H1 (cell line): ENCODE measurements at regions not wholly inside any gene's neighbourhood (a gene's known extent, or its start where the extent isn't known, plus 50 kb on each side); places are given as distances from the start of the nearest gene placed in this dataset.

ENCODE experiments used
- CTCF ChIA-PET: fragments of 300-600 bp; sonication (Branson Sonifier 250); formaldehyde crosslinking; loops from one replicate; lab custom pipeline; 2021; ENCODE audit not compliant: partially characterized antibody; lab: Charles Lee
- POLR2A ChIA-PET: fragments of 300-600 bp; sonication (Branson Sonifier 250); formaldehyde crosslinking; loops from one replicate; lab custom pipeline; 2021; ENCODE audit warnings: inconsistent platforms; ENCODE audit not compliant: partially characterized antibody; lab: Charles Lee
- DNase-seq, 2 experiments: peaks; one replicate each; pipeline versions ENCODE4 v3.0.0 to v3.0.0-alpha.2; 2010 to 2022; ENCODE audit warnings: low spot score in 2 of 2, low read depth in 1 of 2, mixed read lengths in 1 of 2
- FAIRE-seq: peaks from 2 replicates; lab custom pipeline; 2011; peaks lifted over from hg19 to GRCh38; lab: Jason Lieb, UNC
- H2AFZ ChIP-seq: 2 replicates; pipeline ENCODE4 v1.8.1; 2012; ENCODE audit warnings: low read length, inconsistent platforms
- H2AK5ac ChIP-seq: 2 replicates; pipeline ENCODE4 v1.6.1; 2013; ENCODE audit warnings: low read depth, low read length
- H2BK120ac ChIP-seq: replicated peaks from 2 replicates; pipeline ENCODE3; 2013; ENCODE audit warnings: low read depth, low read length, inconsistent platforms
- H2BK12ac ChIP-seq: 2 replicates; pipeline ENCODE4 v1.6.1; 2013; ENCODE audit warnings: low read depth, low read length
- H2BK15ac ChIP-seq: 2 replicates; pipeline ENCODE4 v1.6.1; 2013; ENCODE audit warnings: low read length
- H2BK20ac ChIP-seq: 2 replicates; pipeline ENCODE4 v1.6.1; 2013; ENCODE audit warnings: low read length
- H2BK5ac ChIP-seq: 2 replicates; pipeline ENCODE4 v1.6.1; 2013; ENCODE audit warnings: low read depth, low read length
- H3K14ac ChIP-seq: 2 replicates; pipeline ENCODE4 v1.6.1; 2013; ENCODE audit warnings: inconsistent platforms; ENCODE audit not compliant: insufficient read length
- H3K18ac ChIP-seq: 2 replicates; pipeline ENCODE4 v1.6.1; 2013; ENCODE audit warnings: low read length; ENCODE audit errors: extremely low read depth
- H3K23ac ChIP-seq: 2 replicates; pipeline ENCODE4 v1.6.1; 2013; ENCODE audit warnings: inconsistent platforms; ENCODE audit not compliant: insufficient read length
- H3K23me2 ChIP-seq: 2 replicates; pipeline ENCODE4 v1.6.1; 2013; ENCODE audit warnings: low read depth, low read length
- H3K27ac ChIP-seq: 2 replicates; pipeline ENCODE4 v1.6.1; 2011; ENCODE audit warnings: low read depth, low read length, inconsistent platforms
- H3K27me3 ChIP-seq, 4 experiments: replicated peaks in 1 of 4; 1 replicate in 1 of 4; 2 replicates in 3 of 4; pipeline versions ENCODE4 v1.6.1 to v1.8.1; 2011 to 2013; ENCODE audit warnings: low read length in 3 of 4, mild to moderate bottlenecking in 3 of 4, inconsistent platforms in 2 of 4, mixed read lengths in 2 of 4, moderate library complexity in 1 of 4; ENCODE audit not compliant: control insufficient read depth in 3 of 4, insufficient read depth in 3 of 4; ENCODE audit errors: extremely low read depth in 1 of 4
- H3K36me3 ChIP-seq, 4 experiments: 2 replicates each; pipeline versions ENCODE4 v1.6.1 to v1.8.1; 2011 to 2013; ENCODE audit warnings: mild to moderate bottlenecking in 4 of 4, low read length in 3 of 4, moderate library complexity in 2 of 4, control low read depth in 1 of 4, inconsistent platforms in 1 of 4; ENCODE audit not compliant: insufficient read depth in 4 of 4, control insufficient read depth in 2 of 4
- H3K4ac ChIP-seq: replicated peaks from 2 replicates; pipeline ENCODE3; 2013; ENCODE audit warnings: low read length, low read depth, mixed read lengths, inconsistent platforms; ENCODE audit not compliant: insufficient read length
- H3K4me1 ChIP-seq, 4 experiments: replicated peaks in 1 of 4; 1 replicate in 1 of 4; 2 replicates in 3 of 4; pipeline versions ENCODE4 v1.6.1 to v1.8.1; 2011 to 2013; ENCODE audit warnings: low read length in 3 of 4, inconsistent platforms in 2 of 4, mixed read lengths in 1 of 4; ENCODE audit not compliant: insufficient read depth in 4 of 4, control insufficient read depth in 3 of 4
- H3K4me2 ChIP-seq, 2 experiments: 2 replicates each; pipeline versions ENCODE4 v1.6.1 to v1.8.1; 2011 to 2013; ENCODE audit warnings: low read depth in 2 of 2, low read length in 2 of 2, control low read depth in 1 of 2, inconsistent platforms in 1 of 2, mild to moderate bottlenecking in 1 of 2; ENCODE audit not compliant: insufficient read depth in 1 of 2
- H3K4me3 ChIP-seq, 4 experiments: fragments of 200-600, 300-600 bp in 1 of 4; sonication (generic), shearing (Covaris generic), sonication (Bioruptor Twin) in 1 of 4; 2 replicates each; pipeline versions ENCODE4 v1.5.1 to v1.8.1; 2011 to 2016; ENCODE audit warnings: low read length in 4 of 4, low read depth in 3 of 4, control low read depth in 2 of 4, inconsistent platforms in 2 of 4, mild to moderate bottlenecking in 2 of 4, mixed read lengths in 1 of 4, moderate library complexity in 1 of 4; ENCODE audit not compliant: insufficient read depth in 2 of 4; ENCODE audit errors: extremely low read depth in 1 of 4
- H3K56ac ChIP-seq: replicated peaks from 2 replicates; pipeline ENCODE3; 2013; ENCODE audit warnings: low read depth, mild to moderate bottlenecking, mixed read lengths, low read length, inconsistent platforms; ENCODE audit not compliant: insufficient read length
- H3K79me1 ChIP-seq: 2 replicates; pipeline ENCODE4 v1.6.1; 2013; ENCODE audit warnings: low read depth, low read length, control low read depth
- H3K79me2 ChIP-seq, 2 experiments: 2 replicates each; pipeline versions ENCODE4 v1.6.1 to v1.8.1; 2012 to 2013; ENCODE audit warnings: low read length in 2 of 2, mild to moderate bottlenecking in 2 of 2, inconsistent platforms in 1 of 2; ENCODE audit not compliant: insufficient read depth in 2 of 2, control insufficient read depth in 1 of 2
- H3K9ac ChIP-seq, 4 experiments: replicated peaks in 1 of 4; 1 replicate in 1 of 4; 2 replicates in 3 of 4; pipeline versions ENCODE4 v1.6.1 to v1.8.1; 2011 to 2013; ENCODE audit warnings: low read depth in 3 of 4, low read length in 3 of 4, control low read depth in 2 of 4, mild to moderate bottlenecking in 2 of 4, moderate library complexity in 2 of 4, inconsistent platforms in 1 of 4; ENCODE audit errors: extremely low read depth in 1 of 4
- H3K9me3 ChIP-seq, 2 experiments: 2 replicates each; pipeline versions ENCODE4 v1.6.1 to v1.8.1; 2012 to 2013; ENCODE audit warnings: mild to moderate bottlenecking in 2 of 2, moderate library complexity in 2 of 2, control low read depth in 1 of 2, inconsistent platforms in 1 of 2, low read depth in 1 of 2, low read length in 1 of 2, mixed read lengths in 1 of 2; ENCODE audit not compliant: insufficient read depth in 2 of 2
- H4K20me1 ChIP-seq, 2 experiments: replicated peaks in 1 of 2; 2 replicates each; pipeline versions ENCODE3 to v1.8.1; 2011 to 2013; ENCODE audit warnings: inconsistent platforms in 2 of 2, low read length in 2 of 2, mild to moderate bottlenecking in 1 of 2; ENCODE audit not compliant: insufficient read depth in 2 of 2, control insufficient read depth in 1 of 2
- H4K5ac ChIP-seq: 2 replicates; pipeline ENCODE4 v1.6.1; 2013; ENCODE audit warnings: low read length, low read depth, mixed read lengths, inconsistent platforms; ENCODE audit not compliant: insufficient read length
- H4K8ac ChIP-seq: 2 replicates; pipeline ENCODE4 v1.8.0; 2013; ENCODE audit warnings: mild to moderate bottlenecking, moderate library complexity, low read length, inconsistent platforms; ENCODE audit not compliant: insufficient read depth; ENCODE audit errors: extremely low read depth
- H4K91ac ChIP-seq: replicated peaks from 2 replicates; pipeline ENCODE3; 2013; ENCODE audit warnings: low read length, mixed read lengths, inconsistent platforms; ENCODE audit not compliant: insufficient read length
- FOSL1 ChIP-seq: IDR thresholded peaks from 2 replicates; pipeline ENCODE4 v1.6.1; 2011; ENCODE audit warnings: mild to moderate bottlenecking, low read depth, low read length, moderate library complexity; ENCODE audit not compliant: insufficient read depth
- KDM5A ChIP-seq: fragments of 200-600 bp; IDR thresholded peaks from 2 replicates; pipeline ENCODE4 v1.7.1; 2012; ENCODE audit warnings: mild to moderate bottlenecking, low read length, inconsistent platforms, mixed read lengths
- SP2 ChIP-seq: IDR thresholded peaks from 2 replicates; pipeline ENCODE4 v1.6.1; 2012; ENCODE audit warnings: mild to moderate bottlenecking, low read length, inconsistent platforms
- TAF1 ChIP-seq: IDR thresholded peaks from 2 replicates; pipeline ENCODE4 v1.6.1; 2011; ENCODE audit warnings: mild to moderate bottlenecking, low read depth, low read length
- YY1 ChIP-seq: IDR thresholded peaks from 2 replicates; pipeline ENCODE4 v1.6.1; 2011; ENCODE audit warnings: low read depth, mild to moderate bottlenecking, low read length
- WGBS, 2 experiments: shearing (Covaris generic) in 1 of 2; methylation state at CpG; one replicate each; pipeline versions ENCODE4 v1.1.6 to v1.1.7; 2013 to 2015; ENCODE audit warnings: low lambda C conversion rate in 2 of 2, mixed read lengths in 2 of 2, inconsistent platforms in 1 of 2, low coverage in 1 of 2, missing lambda C conversion rate in 1 of 2; ENCODE audit not compliant: insufficient replicate concordance in 2 of 2, insufficient coverage in 1 of 2, insufficient read length in 1 of 2; ENCODE audit errors: extremely low coverage in 1 of 2, missing lambda C conversion rate in 1 of 2; 5-methylcytosine and 5-hydroxymethylcytosine counted together

DNA sequence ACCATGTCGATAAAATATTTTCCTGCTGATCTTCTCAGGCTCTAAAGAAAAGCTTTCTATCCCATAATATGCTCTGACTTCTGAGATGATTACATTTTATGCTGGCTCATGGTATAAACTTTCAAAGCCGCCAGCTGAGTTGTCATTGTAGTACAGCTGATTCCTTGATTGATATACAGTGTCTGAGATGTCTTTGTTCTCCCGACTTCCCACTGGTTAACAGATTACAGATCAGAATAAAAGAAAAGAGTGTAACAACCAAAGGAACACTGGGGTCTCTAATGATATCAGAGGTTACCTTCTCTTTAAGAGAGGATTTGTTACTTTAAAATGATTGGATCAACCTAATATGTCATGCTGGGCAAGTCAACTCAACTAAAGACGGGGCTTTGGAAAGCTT, 485.4 kb upstream of the LRRC7 start:
- Histone ChIP-seq H2BK15ac (no peak overlapping the region), H3K18ac (no peak overlapping the region), H2BK5ac (no peak overlapping the region), H3K56ac (no peak overlapping the region), H4K91ac (no peak overlapping the region), H3K23ac (no peak overlapping the region), H2BK12ac (no peak overlapping the region), H3K36me3 (no peaks in the 10 kb centered on the region), H2AK5ac (no peak overlapping the region), H3K4me2 (no peak overlapping the region), H3K4me3 (no peak overlapping the region), H3K23me2 (no peaks in the 10 kb centered on the region), H3K79me1 (no peaks in the 10 kb centered on the region), H4K20me1 (no peaks in the 10 kb centered on the region), H3K79me2 (no peaks in the 10 kb centered on the region), H3K9ac (no peak overlapping the region), H4K5ac (no peak overlapping the region), H3K9me3 (no peaks in the 10 kb centered on the region), H3K14ac (no peak overlapping the region), H2AFZ (no peak overlapping the region), H3K27me3 (no peaks in the 10 kb centered on the region; a peak in 1 of 7 replicates), H3K4ac (no peak overlapping the region), H2BK120ac (no peak overlapping the region), H4K8ac (no peak overlapping the region), H2BK20ac (no peak overlapping the region), H3K4me1 (peaks cover 0 to 16% (median 5%) of the 10 kb centered on the region in 4 experiments; a peak in 2 of 7 replicates), H3K27ac (no peak overlapping the region)
- CTCF ChIA-PET: no interaction called here
- no peak for DNase-seq
- POLR2A ChIA-PET: no interaction called here
- 84% methylated on average over 4 of the region's 4 CpGs; no CpG with 5 or more reads in 1 of the 2 experiments for WGBS, 2 experiments
- TF ChIP-seq FOSL1 (no peak), KDM5A (no peak), TAF1 (no peak), SP2 (no peak), YY1 (no peak)
- FAIRE-seq: no peak
